ENCODE measurements at regions not wholly inside any gene's neighbourhood (a gene's known extent, or its start where the extent isn't known, plus 50 kb on each side); places are given as distances from the start of the nearest gene placed in this dataset.

DNA sequence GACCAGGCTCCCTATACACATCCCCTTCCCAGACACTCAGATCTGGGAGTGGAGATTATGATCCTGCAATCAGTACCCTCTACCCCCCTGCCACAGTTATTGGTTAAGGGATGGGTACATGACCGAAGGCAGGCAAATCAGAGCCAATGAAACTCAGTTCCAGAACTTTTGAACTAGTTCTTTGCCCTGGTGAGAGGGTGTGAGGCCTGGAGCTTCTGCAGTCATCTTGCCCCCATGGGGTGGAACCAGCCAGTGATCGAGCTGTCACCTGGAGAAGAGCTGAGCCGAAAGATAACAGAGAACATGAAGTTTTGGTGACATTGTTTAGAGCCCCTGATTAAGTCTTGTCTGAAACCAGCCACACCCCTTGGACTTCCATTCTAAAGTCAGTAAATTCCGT lies 88.2 kb upstream of the DUSP5 start:
- ChIA-PET POLR2A (interaction anchor here (0.7 kb wide), 1 partner anchor 75 kb away, joined by 3 read pairs; no protein-coding TSS in a partner anchor), CTCF (interaction anchor here (1.3 kb wide), 1 partner anchor 145 kb away, joined by 3 read pairs; no protein-coding TSS in a partner anchor)
- H3K27me3 ChIP-seq (replicated peaks in 1 of 4; ENCODE audit: control extremely low read depth in 1 of 4, control insufficient read depth in 3 of 4, insufficient read depth in 4 of 4, low read length in 3 of 4): peaks cover 0 to 34% (median 14%) of the 10 kb centered on the region in 4 experiments
- Mint-ChIP-seq H3K9me3 (ENCODE audit: insufficient read depth) (no peaks in the 10 kb centered on the region), H3K4me1 (peaks cover 53% of the 10 kb centered on the region), H3K4me3 (no peak overlapping the region), H3K27me3 (peaks cover 44% of the 10 kb centered on the region), H3K27ac (no peak overlapping the region)
- H3K4me1 ChIP-seq (ENCODE audit: control insufficient read depth in 2 of 2, insufficient read depth in 2 of 2, low read length in 2 of 2): peaks cover 42 to 67% of the 10 kb centered on the region in 2 donors
- peaks cover 0 to 13% (median 0%) of the 10 kb centered on the region in 3 donors for H3K9me3 ChIP-seq (ENCODE audit: control extremely low read depth in 1 of 3, control insufficient read depth in 2 of 3, insufficient read depth in 1 of 3, low read length in 2 of 3)
- DNase-seq: no peak
- no peak overlapping the region for H3K9ac ChIP-seq (ENCODE audit: low read length)
- H2AFZ ChIP-seq (ENCODE audit: insufficient read depth, low read depth, low read length, poor library complexity, severe bottlenecking): no peak overlapping the region
- peak overlapping the region; percentile 50 for H3K4me2 ChIP-seq (replicated peaks; ENCODE audit: low read depth, low read length, poor library complexity, severe bottlenecking)
- H3K27ac ChIP-seq (ENCODE audit: low read length in 2 of 2): no peak overlapping the region
- no peaks in the 10 kb centered on the region for H3K36me3 ChIP-seq (replicated peaks in 1 of 2; ENCODE audit: control extremely low read depth in 1 of 2, control insufficient read depth in 1 of 2, extremely low read depth in 1 of 2, insufficient read depth in 2 of 2, low read length in 1 of 2)
- no peak for TF ChIP-seq EZH2 (IDR thresholded peaks at IDR 0.05; ENCODE audit: borderline replicate concordance, insufficient read depth, low read depth, low read length, poor library complexity, severe bottlenecking)
- TF ChIP-seq, protein P1, sequence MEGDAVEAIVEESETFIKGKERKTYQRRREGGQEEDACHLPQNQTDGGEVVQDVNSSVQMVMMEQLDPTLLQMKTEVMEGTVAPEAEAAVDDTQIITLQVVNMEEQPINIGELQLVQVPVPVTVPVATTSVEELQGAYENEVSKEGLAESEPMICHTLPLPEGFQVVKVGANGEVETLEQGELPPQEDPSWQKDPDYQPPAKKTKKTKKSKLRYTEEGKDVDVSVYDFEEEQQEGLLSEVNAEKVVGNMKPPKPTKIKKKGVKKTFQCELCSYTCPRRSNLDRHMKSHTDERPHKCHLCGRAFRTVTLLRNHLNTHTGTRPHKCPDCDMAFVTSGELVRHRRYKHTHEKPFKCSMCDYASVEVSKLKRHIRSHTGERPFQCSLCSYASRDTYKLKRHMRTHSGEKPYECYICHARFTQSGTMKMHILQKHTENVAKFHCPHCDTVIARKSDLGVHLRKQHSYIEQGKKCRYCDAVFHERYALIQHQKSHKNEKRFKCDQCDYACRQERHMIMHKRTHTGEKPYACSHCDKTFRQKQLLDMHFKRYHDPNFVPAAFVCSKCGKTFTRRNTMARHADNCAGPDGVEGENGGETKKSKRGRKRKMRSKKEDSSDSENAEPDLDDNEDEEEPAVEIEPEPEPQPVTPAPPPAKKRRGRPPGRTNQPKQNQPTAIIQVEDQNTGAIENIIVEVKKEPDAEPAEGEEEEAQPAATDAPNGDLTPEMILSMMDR (IDR thresholded peaks at IDR 0.05): no peak
- no peaks in the 10 kb centered on the region for H3K79me2 ChIP-seq (ENCODE audit: control insufficient read depth, insufficient read depth, low read length)
- H3K4me3 ChIP-seq (ENCODE audit: control extremely low read depth in 1 of 5, extremely low read depth in 1 of 5, insufficient read depth in 1 of 5, low read depth in 2 of 5, low read length in 4 of 5): no peak overlapping the region
- 83% methylated on average over 1 of the region's 4 CpGs for WGBS (ENCODE audit: insufficient coverage)
- no peaks in the 10 kb centered on the region for H4K20me1 ChIP-seq (ENCODE audit: control insufficient read depth, insufficient read depth, low read length, poor library complexity, severe bottlenecking)
- intact Hi-C loops (cut with micrococcal nuclease): no loop called here
- ATAC-seq (ENCODE audit: low read depth): no peak

DNA sequence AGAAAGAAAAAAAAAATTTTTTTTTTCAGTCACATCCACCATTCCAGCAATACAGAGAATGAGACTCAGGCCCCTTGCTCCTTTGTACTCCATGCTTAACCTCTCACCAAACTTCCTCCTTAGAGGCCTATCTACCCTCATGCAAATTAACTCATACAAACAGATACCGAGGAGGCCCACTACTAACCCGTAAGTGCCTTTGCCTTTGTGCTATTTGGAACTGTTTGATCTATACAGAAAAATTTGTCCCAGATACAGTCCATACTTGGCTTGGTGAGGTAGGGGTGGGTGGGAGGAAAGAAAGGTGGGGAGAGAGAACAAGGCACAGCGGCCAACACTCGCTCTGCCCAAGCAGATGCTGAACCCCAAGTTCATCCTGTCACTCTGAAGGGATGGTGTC lies 87.8 kb upstream of the DUSP5 start:
- intact Hi-C loops (cut with micrococcal nuclease): loop anchor here (5.0 kb wide), 4 partner anchors 47 to 273 kb away; no protein-coding TSS in a partner anchor

More for the DNA sequence above, 87.8 kb upstream of the DUSP5 start:
- peaks cover 0 to 34% (median 12%) of the 10 kb centered on the region in 4 experiments for H3K27me3 ChIP-seq (replicated peaks in 1 of 4; ENCODE audit: control extremely low read depth in 1 of 4, control insufficient read depth in 3 of 4, insufficient read depth in 4 of 4, low read length in 3 of 4)
- no peaks in the 10 kb centered on the region for H3K36me3 ChIP-seq (replicated peaks in 1 of 2; ENCODE audit: control extremely low read depth in 1 of 2, control insufficient read depth in 1 of 2, extremely low read depth in 1 of 2, insufficient read depth in 2 of 2, low read length in 1 of 2)
- no peak overlapping the region for H3K9ac ChIP-seq (ENCODE audit: low read length)
- ChIA-PET CTCF (interaction anchor here (1.3 kb wide), 1 partner anchor 145 kb away, joined by 3 read pairs; no protein-coding TSS in a partner anchor), POLR2A (interaction anchor here (0.5 to 0.7 kb wide), 2 partner anchors 54 to 76 kb away, joined by 3 read pairs; no protein-coding TSS in a partner anchor)
- H3K4me1 ChIP-seq (ENCODE audit: control insufficient read depth in 2 of 2, insufficient read depth in 2 of 2, low read length in 2 of 2): peaks cover 45 to 71% of the 10 kb centered on the region in 2 donors
- peaks cover 0 to 13% (median 0%) of the 10 kb centered on the region in 3 donors for H3K9me3 ChIP-seq (ENCODE audit: control extremely low read depth in 1 of 3, control insufficient read depth in 2 of 3, insufficient read depth in 1 of 3, low read length in 2 of 3)
- 81% methylated on average over 2 of the region's 4 CpGs for WGBS (ENCODE audit: insufficient coverage)
- H2AFZ ChIP-seq (ENCODE audit: insufficient read depth, low read depth, low read length, poor library complexity, severe bottlenecking): no peak overlapping the region
- Mint-ChIP-seq H3K9me3 (ENCODE audit: insufficient read depth) (no peaks in the 10 kb centered on the region), H3K27ac (no peak overlapping the region), H3K4me1 (peaks cover 57% of the 10 kb centered on the region), H3K4me3 (peak overlapping the region; percentile 12), H3K27me3 (peaks cover 39% of the 10 kb centered on the region)
- peak; percentile 58 for DNase-seq
- no peak overlapping the region for H3K4me3 ChIP-seq (ENCODE audit: control extremely low read depth in 1 of 5, extremely low read depth in 1 of 5, insufficient read depth in 1 of 5, low read depth in 2 of 5, low read length in 4 of 5)
- H3K79me2 ChIP-seq (ENCODE audit: control insufficient read depth, insufficient read depth, low read length): no peaks in the 10 kb centered on the region
- ATAC-seq (ENCODE audit: low read depth): no peak
- peak overlapping the region; percentile 50 for H3K4me2 ChIP-seq (replicated peaks; ENCODE audit: low read depth, low read length, poor library complexity, severe bottlenecking)
- no peak overlapping the region for H3K27ac ChIP-seq (ENCODE audit: low read length in 2 of 2)
- peaks cover 1% of the 10 kb centered on the region for H4K20me1 ChIP-seq (ENCODE audit: control insufficient read depth, insufficient read depth, low read length, poor library complexity, severe bottlenecking)
- no peak for TF ChIP-seq EZH2 (IDR thresholded peaks at IDR 0.05; ENCODE audit: borderline replicate concordance, insufficient read depth, low read depth, low read length, poor library complexity, severe bottlenecking)
- TF ChIP-seq, protein P1 (IDR thresholded peaks at IDR 0.05): no peak

Measured in B cell (primary cell).